ENCODE measurements at regions not wholly inside any gene's neighbourhood (a gene's known extent, or its start where the extent isn't known, plus 50 kb on each side); places are given as distances from the start of the nearest gene placed in this dataset.

DNA sequence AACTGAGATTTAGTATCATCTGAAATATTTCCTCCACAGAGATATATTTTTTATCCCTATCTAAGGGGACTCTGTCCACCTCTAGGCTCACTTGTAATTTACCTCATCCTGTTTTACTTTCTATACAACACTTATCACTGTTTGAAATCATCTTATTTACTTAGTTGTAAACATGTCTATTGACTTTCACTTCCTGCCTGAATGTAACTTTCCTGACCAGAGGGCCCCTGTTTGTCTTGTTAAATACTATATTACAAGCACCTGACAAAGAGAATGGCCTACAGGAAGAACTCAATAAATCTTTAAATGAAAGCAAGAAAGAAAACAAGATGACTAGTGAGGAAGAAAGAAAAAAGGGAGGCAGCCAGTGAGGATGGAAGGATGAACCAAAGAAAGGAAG lies 1727.5 kb downstream of the LRRC4C start:
- TF ChIP-seq, protein P1, sequence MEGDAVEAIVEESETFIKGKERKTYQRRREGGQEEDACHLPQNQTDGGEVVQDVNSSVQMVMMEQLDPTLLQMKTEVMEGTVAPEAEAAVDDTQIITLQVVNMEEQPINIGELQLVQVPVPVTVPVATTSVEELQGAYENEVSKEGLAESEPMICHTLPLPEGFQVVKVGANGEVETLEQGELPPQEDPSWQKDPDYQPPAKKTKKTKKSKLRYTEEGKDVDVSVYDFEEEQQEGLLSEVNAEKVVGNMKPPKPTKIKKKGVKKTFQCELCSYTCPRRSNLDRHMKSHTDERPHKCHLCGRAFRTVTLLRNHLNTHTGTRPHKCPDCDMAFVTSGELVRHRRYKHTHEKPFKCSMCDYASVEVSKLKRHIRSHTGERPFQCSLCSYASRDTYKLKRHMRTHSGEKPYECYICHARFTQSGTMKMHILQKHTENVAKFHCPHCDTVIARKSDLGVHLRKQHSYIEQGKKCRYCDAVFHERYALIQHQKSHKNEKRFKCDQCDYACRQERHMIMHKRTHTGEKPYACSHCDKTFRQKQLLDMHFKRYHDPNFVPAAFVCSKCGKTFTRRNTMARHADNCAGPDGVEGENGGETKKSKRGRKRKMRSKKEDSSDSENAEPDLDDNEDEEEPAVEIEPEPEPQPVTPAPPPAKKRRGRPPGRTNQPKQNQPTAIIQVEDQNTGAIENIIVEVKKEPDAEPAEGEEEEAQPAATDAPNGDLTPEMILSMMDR (conservative IDR thresholded peaks at IDR 0.05) = no peak
- TF ChIP-seq ZFX (IDR thresholded peaks at IDR 0.05) = no peak

All from C4-2B (cell line).